ENCODE measurements at regions not wholly inside any gene's neighbourhood (a gene's known extent, or its start where the extent isn't known, plus 50 kb on each side); places are given as distances from the start of the nearest gene placed in this dataset.

GRCh38 chr4:155529272-155529671 is 137.4 kb upstream of the GUCY1A1 start:
- no peak for TF ChIP-seq POLR2A (IDR thresholded peaks at IDR 0.05)
- TF ChIP-seq, protein P1, sequence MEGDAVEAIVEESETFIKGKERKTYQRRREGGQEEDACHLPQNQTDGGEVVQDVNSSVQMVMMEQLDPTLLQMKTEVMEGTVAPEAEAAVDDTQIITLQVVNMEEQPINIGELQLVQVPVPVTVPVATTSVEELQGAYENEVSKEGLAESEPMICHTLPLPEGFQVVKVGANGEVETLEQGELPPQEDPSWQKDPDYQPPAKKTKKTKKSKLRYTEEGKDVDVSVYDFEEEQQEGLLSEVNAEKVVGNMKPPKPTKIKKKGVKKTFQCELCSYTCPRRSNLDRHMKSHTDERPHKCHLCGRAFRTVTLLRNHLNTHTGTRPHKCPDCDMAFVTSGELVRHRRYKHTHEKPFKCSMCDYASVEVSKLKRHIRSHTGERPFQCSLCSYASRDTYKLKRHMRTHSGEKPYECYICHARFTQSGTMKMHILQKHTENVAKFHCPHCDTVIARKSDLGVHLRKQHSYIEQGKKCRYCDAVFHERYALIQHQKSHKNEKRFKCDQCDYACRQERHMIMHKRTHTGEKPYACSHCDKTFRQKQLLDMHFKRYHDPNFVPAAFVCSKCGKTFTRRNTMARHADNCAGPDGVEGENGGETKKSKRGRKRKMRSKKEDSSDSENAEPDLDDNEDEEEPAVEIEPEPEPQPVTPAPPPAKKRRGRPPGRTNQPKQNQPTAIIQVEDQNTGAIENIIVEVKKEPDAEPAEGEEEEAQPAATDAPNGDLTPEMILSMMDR (IDR thresholded peaks at IDR 0.05) = peak; percentile 29 to 45 (median 39)
